HuH-7.5 (cell line): ENCODE measurements at regions not wholly inside any gene's neighbourhood (a gene's known extent, or its start where the extent isn't known, plus 50 kb on each side); places are given as distances from the start of the nearest gene placed in this dataset.

Source experiments
- DNase-seq: peaks from one replicate; pipeline ENCODE4 v3.0.0; 2011; ENCODE audit warnings: low spot score

DNA sequence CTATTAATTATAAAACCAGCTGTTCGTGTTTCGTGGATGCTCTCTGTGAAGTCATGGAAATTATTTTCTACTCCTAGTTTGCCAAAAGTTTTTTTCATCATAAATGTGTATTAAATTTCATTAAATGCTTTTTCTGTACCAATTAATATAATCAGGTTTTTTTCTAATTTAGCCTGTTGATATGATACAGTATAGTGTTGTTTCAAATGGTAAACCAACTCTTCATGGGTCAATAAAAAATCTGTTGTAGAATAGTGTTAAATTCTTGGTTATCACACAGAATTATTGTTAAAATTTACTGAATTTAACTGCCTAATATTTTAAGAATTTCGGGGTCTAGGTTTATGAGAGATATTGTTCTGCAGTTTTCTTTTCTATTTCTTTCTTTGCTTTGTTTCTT, 505.9 kb upstream of the MANEA start:
- no peak for DNase-seq

DNA sequence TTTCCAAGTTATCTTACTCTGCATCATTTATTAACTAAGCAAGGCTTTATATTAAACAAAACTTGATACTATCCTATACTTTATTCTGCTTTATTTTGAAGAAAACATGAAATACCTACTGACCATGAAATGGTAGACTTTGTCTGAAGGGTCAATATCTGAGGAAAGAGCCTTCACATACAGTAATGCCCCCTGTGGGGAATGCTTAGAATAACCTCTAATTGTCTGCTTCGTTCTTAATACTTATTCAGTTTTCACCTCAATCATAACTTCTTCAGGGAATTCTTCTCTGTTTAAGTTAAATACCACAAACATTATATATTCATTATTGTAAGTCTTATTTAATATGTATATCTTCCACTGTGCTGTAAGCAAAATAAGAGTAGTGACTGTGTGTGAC, 498.9 kb upstream of the MANEA start:
- DNase-seq: no peak

DNA sequence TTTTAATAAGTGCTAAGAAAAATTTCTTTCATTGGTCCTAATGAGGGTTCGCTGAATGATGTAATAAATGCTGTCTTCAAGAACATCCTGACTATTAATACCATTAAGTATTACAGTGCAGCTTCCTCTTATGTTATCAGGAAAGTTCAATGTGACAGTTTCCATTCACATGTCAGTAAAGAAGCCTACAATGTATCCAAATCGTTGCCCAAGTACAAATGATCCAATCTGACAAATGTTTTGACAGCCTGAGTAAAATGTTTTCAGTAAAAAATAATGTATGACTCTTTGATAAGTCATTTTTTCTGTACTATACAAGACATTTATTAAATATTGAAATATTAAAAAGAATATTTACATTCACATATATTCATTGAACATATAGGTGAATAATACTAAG, 496.1 kb upstream of the MANEA start:
- no peak for DNase-seq

DNA sequence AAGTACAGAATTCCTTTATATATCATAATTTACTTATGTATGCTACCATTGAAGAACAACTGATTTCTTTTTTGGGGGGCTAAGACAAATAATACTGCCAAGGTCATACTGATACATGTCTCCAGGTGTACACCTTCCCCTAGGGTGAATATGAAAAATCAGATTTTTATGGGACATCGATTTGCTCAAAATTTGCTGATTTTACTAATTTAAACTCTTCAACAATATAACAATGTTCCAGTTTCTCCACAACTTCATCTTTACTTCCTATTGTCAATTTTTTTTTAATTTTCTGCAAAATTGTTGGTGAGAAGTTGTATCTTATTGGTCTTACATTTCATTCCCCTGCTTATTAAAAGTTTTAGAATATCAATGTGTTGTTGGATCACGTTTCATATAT, 495.4 kb upstream of the MANEA start:
- DNase-seq: no peak

DNA sequence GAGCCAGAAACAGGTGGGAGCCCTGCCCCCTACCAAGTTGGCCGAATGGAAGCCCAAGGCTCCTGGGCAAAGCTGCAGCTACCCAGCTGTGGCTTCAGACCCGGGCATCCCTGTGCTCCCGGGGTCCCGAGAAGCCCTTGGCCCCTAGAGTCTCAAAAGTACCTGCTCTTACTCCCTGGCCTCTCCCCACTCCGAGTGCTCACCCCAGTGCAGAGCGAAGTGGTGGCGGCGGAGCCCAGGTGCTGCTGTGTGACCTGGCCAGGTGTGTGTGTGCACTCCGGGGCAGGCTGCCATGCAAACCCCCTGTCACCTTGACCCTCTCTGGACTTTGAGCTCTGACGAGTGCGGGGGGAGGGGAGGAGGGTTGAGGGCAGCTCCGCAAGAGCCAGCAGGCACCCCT, 493.8 kb upstream of the MANEA start:
- no peak for DNase-seq

DNA sequence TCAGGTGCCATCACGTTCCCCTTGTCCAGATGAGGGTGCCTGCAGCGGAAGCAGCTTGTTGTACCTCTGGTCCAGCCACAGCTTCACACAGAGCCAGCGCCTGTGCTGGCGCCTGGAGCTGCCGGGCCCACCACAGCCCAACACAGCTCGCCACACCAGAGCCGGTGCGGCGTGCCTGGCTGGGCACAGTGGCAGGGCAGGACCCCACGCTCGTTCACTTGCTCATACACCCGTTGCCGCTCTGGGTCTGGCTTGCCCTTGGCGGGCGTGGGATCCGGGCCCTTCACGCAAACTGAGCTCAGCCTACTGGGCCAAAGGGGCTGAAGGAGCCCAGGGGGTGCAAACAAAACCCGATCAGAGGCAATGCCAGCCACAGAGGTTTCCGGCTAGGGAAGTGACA, 492.5 kb upstream of the MANEA start:
- no peak for DNase-seq

DNA sequence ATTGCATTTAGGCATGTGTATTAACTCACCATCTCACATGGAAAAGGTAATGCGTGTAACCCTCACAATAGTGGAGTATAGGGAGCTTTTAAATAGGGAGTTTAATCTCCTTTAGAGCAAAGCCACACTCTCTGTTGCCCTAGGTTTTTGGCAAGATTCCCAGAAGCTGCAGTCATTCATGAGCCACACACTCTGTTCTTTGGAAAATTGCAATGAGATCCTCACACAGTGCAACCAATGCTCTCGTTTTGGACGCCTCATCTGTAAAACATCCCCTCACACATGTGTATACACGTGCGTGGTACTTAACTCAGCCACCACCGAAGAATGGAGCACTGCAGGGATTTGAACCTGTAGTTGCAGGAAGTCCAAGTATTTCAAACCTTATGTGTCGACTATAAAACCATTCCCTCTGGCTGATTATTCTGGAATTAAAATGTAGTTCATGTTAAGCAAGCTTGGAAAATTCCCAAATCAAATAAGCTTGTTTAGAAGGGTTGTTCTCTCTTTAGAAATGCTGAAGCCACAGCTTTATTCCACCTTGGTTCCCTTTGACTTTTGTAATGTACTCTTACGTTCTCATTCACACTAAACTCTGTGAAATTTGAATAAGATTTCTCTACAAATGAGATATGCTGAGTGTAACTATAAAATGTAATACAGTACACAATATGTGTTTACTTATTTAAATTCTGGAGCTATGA, 489.8 kb upstream of the MANEA start:
- DNase-seq: no peak

DNA sequence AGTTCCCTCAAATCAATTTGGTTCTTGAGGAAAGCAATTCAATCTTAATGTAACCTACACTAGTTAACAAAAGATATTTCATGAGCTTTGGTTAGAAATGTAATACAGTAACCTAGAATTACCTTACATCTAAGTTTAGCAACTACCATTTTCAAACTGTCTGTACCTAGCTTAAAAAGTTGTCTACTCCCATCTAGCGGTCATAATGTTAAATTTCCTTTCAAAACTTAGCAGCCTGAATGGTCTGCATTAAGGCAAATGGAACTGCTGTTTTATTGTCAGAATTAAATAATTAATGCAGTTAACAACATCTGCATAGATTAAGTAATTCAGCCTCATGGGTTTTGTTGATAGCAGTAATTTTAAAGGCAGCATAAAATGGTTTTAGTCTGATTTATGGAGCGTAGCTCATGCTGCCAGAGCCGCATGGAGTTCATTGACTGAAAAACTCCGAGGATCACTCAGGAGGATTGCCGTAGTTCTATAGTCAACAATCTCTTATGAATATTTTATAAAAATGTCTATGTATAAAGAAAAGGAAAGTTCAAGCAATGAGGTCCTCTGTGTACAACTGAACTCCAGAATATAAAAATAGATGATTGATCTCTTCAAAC, 485.4 kb upstream of the MANEA start:
- no peak for DNase-seq

DNA sequence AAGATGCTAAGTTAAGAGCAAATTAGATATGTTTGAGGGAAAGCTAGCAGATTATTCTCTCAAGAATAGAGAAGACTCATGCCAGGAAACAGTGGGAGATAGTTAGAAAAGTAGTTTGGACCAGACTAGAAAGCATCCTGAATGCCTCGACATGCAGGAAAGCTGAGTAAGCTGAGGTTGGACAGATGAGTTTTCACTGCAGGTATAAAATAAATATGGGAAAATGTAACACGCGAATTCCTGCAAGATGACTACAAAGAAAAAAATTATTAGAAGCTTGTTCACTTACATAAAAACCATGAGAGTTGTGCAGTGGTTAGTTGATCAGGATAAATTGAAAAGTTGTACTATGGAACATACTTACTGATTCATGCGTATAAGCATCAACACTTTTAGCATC, 484.2 kb upstream of the MANEA start:
- DNase-seq: no peak

DNA sequence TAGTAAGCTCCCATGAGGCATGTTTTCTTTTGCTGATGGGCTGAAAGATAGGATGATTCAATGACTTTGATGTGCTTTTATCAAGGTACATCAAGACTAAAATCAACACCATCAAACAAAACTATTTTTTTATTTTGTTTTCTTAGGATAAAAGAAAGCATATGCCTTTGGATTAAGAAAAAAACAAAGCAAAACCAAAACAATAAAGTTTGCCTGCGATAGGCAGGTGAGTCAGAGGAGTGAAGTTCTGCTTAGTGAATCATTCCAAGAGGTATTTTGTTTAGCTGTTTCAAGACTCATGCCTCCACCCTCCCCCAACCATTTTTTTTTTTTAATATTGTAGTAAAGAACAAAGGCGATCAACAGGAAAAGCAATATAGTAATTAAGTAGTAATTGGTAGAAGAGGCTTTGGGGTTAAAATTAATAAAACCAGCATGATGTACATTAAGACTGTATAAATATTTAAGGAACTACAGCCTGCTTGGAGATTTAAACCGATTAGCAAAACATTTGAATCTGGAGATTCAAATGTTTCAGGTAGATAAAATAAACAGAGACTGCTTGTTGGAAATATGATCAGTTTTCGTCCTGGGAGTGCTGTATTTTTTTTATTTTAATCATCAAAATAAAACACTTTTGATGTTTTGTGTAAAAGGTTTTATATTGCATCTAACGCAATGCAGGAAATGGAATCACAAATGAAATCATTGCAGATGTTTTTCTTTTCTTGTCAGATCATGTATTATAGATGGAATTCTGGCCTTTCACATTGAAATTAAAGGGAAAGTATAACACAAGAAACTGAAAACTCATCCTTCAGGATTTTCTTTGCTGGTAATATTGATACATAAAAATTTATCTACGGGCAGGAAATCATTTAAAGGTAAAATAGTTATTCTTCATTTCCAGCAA, 482.3 kb upstream of the MANEA start:
- DNase-seq: no peak

DNA sequence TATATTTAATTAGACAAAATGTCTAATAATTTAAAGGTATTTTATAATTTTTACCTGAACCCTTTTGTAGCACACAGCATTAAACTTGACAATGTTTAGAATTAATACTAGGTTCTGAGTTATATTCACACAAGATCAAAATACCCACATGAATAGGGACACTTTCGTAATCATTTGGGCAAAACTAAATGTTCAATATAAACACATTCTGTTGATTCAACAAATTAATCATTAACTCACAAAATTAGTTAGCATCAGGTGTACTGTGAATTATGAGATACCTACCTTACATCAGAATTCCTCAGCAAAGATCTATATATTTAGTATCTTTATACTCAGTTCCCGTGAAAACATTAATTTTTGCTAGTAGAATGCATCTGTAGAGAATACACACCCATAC, 481.5 kb upstream of the MANEA start:
- no peak for DNase-seq

DNA sequence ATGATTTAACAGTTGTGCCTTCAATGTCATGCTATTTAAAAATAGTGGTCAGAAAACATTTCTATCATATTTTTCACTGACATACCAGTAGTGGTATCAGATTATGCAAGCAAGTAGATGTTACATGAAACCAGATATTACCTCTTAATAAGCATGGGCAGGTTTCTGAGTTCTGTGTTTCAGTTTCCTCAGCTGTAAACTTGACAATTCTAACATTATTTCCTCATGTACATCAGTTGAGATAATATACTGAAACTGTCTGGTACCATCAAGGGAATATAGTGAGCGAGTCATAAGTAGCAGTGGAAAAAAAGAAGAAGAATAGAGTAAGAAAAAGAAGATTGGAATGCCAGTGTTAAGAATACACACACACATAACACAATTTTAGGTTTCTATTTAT, 477.9 kb upstream of the MANEA start:
- DNase-seq: no peak

DNA sequence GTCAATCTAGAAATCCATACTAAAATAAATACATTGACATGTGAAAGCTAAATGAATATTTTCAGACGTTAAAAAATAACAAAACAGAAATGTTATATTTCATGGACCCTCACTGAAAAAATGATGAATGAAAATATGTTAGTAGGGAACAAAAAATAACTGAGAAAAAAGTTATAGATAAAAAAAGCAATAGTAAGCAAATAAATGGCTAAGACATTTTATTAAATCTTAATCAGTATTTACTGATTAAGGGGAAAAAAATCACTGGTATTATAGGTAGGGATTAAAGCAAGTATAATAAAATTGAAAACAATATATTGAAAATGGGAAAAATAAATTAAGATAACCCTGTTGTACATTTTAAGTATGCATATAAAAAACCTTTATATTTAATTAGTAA, 468.1 kb upstream of the MANEA start:
- no peak for DNase-seq

DNA sequence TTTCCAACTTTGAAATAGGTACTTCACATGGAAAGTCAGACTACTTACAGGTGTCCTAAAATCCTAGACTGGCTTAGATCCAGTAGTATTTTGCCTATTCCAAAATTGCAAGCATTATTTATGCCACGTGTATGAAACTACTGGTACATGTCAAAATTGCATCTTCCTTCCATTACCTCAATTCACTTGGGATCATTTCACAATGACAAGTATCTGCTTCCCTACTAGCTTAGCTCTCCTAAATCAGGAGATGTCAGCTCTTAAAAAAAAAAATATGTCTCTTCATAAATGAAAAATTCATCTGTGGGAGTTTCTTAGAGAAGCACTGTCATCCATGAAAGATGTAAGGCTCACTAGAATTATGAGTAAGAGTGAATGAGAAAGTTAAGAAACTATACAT, 466.6 kb upstream of the MANEA start:
- DNase-seq: no peak

DNA sequence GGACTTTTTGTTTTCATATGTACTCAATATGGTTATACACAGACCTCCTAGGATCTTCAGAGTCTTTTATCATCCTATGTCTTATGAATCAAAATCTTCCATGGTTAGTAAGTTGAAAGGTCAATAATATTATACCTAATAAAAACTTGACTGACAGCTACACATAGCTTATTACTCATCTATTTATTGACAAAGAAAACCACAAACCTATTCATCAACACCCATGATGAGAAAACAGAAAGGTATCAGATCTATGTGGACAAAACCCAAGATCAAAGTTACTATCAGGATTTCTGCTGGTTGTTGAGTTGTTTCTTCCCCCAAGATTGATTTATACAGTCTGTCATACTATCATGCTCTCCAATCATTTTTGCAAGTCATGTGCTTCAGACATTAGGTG, 460.1 kb upstream of the MANEA start:
- no peak for DNase-seq

DNA sequence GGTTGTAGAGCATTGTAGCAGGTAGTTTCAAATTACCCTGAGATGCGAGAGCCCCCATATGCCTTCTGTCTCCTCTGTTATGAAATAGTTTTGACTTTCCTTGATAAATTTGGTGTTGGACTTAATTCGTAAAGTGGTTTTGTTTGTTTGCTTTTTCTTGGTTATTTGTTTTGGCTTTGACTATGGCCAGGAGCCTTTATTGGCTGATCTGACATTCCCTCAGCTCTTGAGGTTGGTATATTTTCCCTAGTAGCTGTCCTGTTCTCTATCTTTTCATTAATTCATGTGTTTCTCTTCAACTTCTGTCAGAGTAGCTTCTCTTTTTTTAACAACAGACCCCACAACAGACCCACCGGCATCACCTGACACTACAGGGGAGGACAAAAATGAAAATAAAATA, 457.4 kb upstream of the MANEA start:
- no peak for DNase-seq

DNA sequence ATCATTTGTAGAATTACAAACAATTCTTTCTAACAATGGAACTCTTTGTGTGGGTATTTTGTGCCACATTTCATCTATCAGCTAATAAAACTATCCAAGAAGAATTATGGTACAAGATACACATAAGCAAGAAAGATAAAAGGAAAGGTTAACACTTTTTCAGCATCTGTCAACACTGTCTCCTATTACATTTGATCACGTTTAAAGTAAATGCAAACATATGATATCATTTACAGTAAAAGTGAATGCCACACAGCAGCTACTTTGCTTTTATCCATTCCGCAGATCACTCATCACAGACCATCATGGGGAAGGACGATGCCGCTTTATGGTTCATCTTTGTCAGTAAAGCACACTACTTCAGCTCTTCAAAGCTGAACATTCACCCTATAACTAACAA, 456.4 kb upstream of the MANEA start:
- DNase-seq: no peak

DNA sequence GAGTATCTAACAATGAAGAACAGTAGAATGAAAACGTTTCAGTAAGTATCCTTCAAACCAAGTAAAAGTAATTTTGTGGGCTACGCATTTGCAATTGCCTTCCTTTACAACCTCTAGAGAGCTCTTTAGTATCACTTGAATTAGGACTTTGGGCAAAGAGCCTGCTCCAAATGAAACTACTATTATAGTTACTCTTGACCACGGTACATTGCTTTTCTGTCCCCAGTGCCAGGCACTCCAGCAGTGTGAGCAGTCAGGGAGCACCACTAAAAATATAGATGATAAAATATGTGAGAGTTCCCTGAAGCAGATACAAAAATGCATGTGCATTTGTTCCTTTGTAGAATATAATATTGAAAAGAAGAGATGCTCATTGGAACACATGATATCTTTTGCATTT, 450.1 kb upstream of the MANEA start:
- DNase-seq: no peak

DNA sequence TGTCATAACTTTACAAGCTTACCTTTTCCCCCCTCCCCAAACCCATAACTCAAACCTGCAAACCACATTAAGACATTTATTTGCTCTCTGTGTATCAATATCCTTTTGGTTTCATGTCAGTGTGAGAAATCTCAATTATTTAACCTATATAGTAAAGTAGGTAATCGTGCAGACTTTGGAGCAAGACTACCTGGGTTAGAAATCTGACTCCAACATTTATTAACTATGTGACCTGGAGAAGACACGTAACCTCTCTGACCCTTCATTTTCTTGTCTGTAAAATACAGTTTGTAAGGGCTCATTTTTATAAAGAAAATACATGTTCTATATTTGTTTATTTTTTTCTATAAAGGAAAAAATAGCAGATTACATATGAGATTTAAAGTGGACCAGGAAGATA, 448.9 kb upstream of the MANEA start:
- DNase-seq: no peak

DNA sequence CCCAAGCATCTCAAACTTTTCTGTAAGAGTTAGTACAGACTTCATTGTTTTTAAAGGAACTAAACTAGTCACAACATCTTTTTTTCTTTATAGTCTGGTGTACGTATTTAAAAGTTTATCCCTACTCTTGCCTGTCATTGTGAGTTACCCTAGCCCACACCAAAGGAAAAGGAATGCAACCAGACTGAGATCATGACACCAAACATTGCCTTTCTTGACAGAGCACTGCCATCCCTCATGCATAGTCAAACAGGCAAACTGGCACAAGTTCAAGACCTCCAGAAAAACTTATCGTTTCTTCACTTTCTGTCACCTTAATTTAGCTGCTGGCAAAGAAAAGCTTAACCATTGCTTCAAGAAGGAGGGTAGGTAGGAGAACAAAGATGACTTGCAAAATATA, 448.4 kb upstream of the MANEA start:
- no peak for DNase-seq

DNA sequence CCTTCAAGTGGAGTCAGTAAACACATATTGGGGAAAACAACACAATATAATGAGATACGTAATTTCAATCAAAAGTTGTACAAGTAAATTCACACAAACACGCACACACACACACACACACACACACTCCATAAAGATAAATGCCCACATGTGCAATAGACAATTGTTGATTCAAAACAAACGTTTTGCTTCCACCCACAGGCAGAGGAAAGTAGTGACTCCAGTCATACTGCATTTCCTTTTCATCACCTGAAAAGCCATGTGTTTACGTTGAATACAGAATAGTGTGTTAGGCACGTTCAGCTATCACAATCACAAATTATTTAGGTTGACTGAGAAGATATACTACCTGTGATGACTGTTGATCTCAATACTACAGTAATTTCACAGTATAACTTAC, 443.8 kb upstream of the MANEA start:
- no peak for DNase-seq

DNA sequence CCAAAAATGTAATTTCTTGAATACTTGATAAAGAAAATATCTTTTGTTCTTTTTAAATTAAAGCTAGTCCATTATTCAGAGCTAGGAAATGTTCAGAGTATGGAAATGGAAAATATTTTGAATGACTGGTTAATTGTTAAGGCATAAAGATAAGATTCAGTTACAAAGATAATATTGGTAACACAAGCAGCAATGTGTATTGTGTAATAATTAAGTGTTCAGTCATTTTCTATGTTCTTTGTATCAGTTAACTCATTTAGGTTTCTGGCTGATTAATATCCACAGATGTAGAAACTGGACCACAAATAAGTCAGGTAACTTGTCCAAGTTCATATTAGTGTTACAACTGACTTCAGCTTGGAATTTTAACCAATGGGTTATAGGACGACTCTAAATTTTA, 442.2 kb upstream of the MANEA start:
- DNase-seq: no peak

DNA sequence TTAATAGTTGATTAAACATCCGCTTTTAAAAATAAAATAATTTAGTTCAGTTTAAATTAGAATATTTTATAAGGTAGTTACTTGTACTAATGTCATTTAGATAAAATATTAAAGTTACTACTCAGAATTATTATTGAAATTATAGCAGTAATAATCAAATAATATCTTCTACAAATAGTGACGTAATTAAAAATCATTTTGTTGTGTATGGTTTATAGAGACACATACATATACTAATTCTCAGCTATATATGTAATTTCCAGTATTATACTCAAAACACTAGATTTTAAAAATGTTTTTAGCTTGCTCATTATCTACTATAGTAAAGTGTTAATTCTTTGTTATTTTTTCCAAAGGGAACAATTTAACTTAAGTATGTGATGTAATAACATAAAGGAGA, 435.2 kb upstream of the MANEA start:
- no peak for DNase-seq
